Esophagus muscularis mucosa (tissue), 4 donors: ENCODE measurements at regions not wholly inside any gene's neighbourhood (a gene's known extent, or its start where the extent isn't known, plus 50 kb on each side); places are given as distances from the start of the nearest gene placed in this dataset.

Experiments
- CTCF ChIP-seq, 3 experiments: fragments of 200-600 bp in 2 of 3; fragments of 450-650 bp in 1 of 3; sonication (generic) in 2 of 3; IDR thresholded peaks; one replicate each; pipeline ENCODE4 v1.5.1; 2017 to 2019; ENCODE audit warnings: antibody characterized with exemption in 3 of 3, mild to moderate bottlenecking in 2 of 3, moderate library complexity in 1 of 3
- EP300 ChIP-seq: sonication (generic); formaldehyde crosslinking; IDR thresholded peaks from one replicate; pipeline ENCODE4 v1.6.1; 2017; ENCODE audit warnings: antibody characterized with exemption
- POLR2A ChIP-seq: fragments of 450-650 bp; IDR thresholded peaks from one replicate; pipeline ENCODE4 v1.6.1; 2017; ENCODE audit warnings: antibody characterized with exemption, moderate library complexity, mild to moderate bottlenecking, low read depth
- POLR2AphosphoS5 ChIP-seq, 2 donors: sonication (generic); formaldehyde crosslinking; IDR thresholded peaks; one replicate each; pipeline ENCODE4 v1.6.1; 2017; ENCODE audit warnings: antibody characterized with exemption in 2 of 2

GRCh38 chr5:75993183-75993582, 90.0 kb upstream of the SV2C start:
- TF ChIP-seq POLR2A (no peak), CTCF (IDR thresholded peaks at IDR 0.05) (no peak), POLR2AphosphoS5 (IDR thresholded peaks at IDR 0.05) (no peak), EP300 (no peak)
